IMR-90 (cell line): ENCODE measurements at regions not wholly inside any gene's neighbourhood (a gene's known extent, or its start where the extent isn't known, plus 50 kb on each side); places are given as distances from the start of the nearest gene placed in this dataset.

Experiments
- ATAC-seq: fragments of 200-7000 bp; cut with Tn5 transposase; 2 replicates; pipeline ENCODE4 v1.9.1; 2020; ENCODE audit warnings: low read depth, mild to moderate bottlenecking, moderate library complexity
- BruUV-seq: library from RNA; stranded (reverse); fragments of 400-500 nt; replicated peaks from 2 replicates; lab custom pipeline; 2021; lab: Mats Ljungman, UMichigan
- CTCF ChIA-PET: fragments of 300-600 bp; formaldehyde crosslinking; extraction: SDS; loops from one replicate; lab custom pipeline; 2021; ENCODE audit warnings: antibody characterized with exemption; lab: Yijun Ruan, JAX
- POLR2A ChIA-PET: fragments of 300-600 bp; sonication (Branson Sonifier 250); formaldehyde crosslinking; loops from one replicate; lab custom pipeline; 2022; ENCODE audit warnings: antibody characterized with exemption; ENCODE audit not compliant: unreplicated experiment; lab: Charles Lee
- DNase-seq: peaks from one replicate; pipeline ENCODE4 v3.0.0; 2013
- H2AFZ ChIP-seq: replicated peaks from 2 replicates; pipeline ENCODE3; 2013; ENCODE audit warnings: low read length, mild to moderate bottlenecking; ENCODE audit not compliant: poor library complexity
- H2AK5ac ChIP-seq: 2 replicates; pipeline ENCODE4 v1.6.1; 2013; ENCODE audit warnings: low read depth, low read length, inconsistent platforms
- H2AK9ac ChIP-seq: replicated peaks from 2 replicates; pipeline ENCODE3; 2013; ENCODE audit warnings: mild to moderate bottlenecking, low read depth, low read length, moderate library complexity; ENCODE audit not compliant: poor library complexity
- H2BK120ac ChIP-seq: 2 replicates; pipeline ENCODE4 v1.6.1; 2013; ENCODE audit warnings: low read depth, low read length, inconsistent platforms
- H2BK15ac ChIP-seq: 3 replicates; pipeline ENCODE4 v1.6.1; 2013; ENCODE audit warnings: low read depth, low read length, inconsistent platforms
- H2BK20ac ChIP-seq: 2 replicates; pipeline ENCODE4 v1.6.1; 2013; ENCODE audit warnings: low read depth, mild to moderate bottlenecking, inconsistent platforms, low read length, moderate library complexity
- H2BK5ac ChIP-seq: 2 replicates; pipeline ENCODE4 v1.6.1; 2013; ENCODE audit warnings: mild to moderate bottlenecking, low read depth, low read length, inconsistent platforms; ENCODE audit not compliant: poor library complexity, severe bottlenecking
- H3K14ac ChIP-seq: replicated peaks from 2 replicates; pipeline ENCODE4 v1.6.1; 2013; ENCODE audit warnings: low read depth, low read length, inconsistent platforms
- H3K18ac ChIP-seq: 2 replicates; pipeline ENCODE4 v1.6.1; 2013; ENCODE audit warnings: low read depth, low read length, control low read depth
- H3K23ac ChIP-seq: 2 replicates; pipeline ENCODE4 v1.6.1; 2013; ENCODE audit warnings: low read depth, low read length, inconsistent platforms
- H3K27ac ChIP-seq: 2 replicates; pipeline ENCODE4 v1.5.1; 2013; ENCODE audit warnings: mild to moderate bottlenecking, control low read depth, low read length; ENCODE audit not compliant: insufficient read depth
- H3K27me3 ChIP-seq: 2 replicates; pipeline ENCODE4 v1.6.1; 2013; ENCODE audit warnings: low read length; ENCODE audit not compliant: control insufficient read depth, insufficient read depth
- H3K36me3 ChIP-seq: 2 replicates; pipeline ENCODE4 v1.6.1; 2013; ENCODE audit warnings: low read length, mixed read lengths; ENCODE audit not compliant: control insufficient read depth, insufficient read depth
- H3K4ac ChIP-seq: 2 replicates; pipeline ENCODE4 v1.6.1; 2013; ENCODE audit warnings: low read depth, low read length, inconsistent platforms
- H3K4me1 ChIP-seq: 2 replicates; pipeline ENCODE4 v1.6.1; 2013; ENCODE audit warnings: low read length, mixed read lengths; ENCODE audit not compliant: control insufficient read depth, insufficient read depth
- H3K4me2 ChIP-seq: 2 replicates; pipeline ENCODE4 v1.6.1; 2013; ENCODE audit warnings: low read depth, mild to moderate bottlenecking, control low read depth, low read length, moderate library complexity
- H3K4me3 ChIP-seq: 2 replicates; pipeline ENCODE4 v1.5.1; 2013; ENCODE audit warnings: low read depth, mild to moderate bottlenecking, control low read depth, low read length, moderate library complexity; ENCODE audit not compliant: insufficient read depth
- H3K56ac ChIP-seq: 2 replicates; pipeline ENCODE4 v1.6.1; 2013; ENCODE audit warnings: low read length, inconsistent platforms; ENCODE audit not compliant: insufficient read depth; ENCODE audit errors: extremely low read depth
- H3K79me1 ChIP-seq, 2 experiments: 2 replicates each; pipeline ENCODE4 v1.6.1; 2013; ENCODE audit warnings: low read length in 2 of 2, inconsistent platforms in 1 of 2, low read depth in 1 of 2
- H3K9ac ChIP-seq: 2 replicates; pipeline ENCODE4 v1.6.1; 2013; ENCODE audit warnings: low read depth, low read length, control low read depth
- H3K9me1 ChIP-seq: 2 replicates; pipeline ENCODE4 v1.6.1; 2013; ENCODE audit warnings: low read length, inconsistent platforms; ENCODE audit not compliant: insufficient read depth
- H3K9me3 ChIP-seq: 2 replicates; pipeline ENCODE4 v1.6.1; 2013; ENCODE audit warnings: low read length; ENCODE audit not compliant: control insufficient read depth, insufficient read depth
- H4K20me1 ChIP-seq: 2 replicates; pipeline ENCODE4 v1.6.1; 2013; ENCODE audit warnings: low read length, inconsistent platforms; ENCODE audit not compliant: insufficient read depth
- H4K5ac ChIP-seq: 2 replicates; pipeline ENCODE4 v1.6.1; 2013; ENCODE audit warnings: mild to moderate bottlenecking, low read depth, low read length, control low read depth
- H4K8ac ChIP-seq, 2 experiments: 2 replicates each; pipeline ENCODE4 v1.6.1; 2013; ENCODE audit warnings: low read depth in 2 of 2, low read length in 2 of 2, control low read depth in 1 of 2, inconsistent platforms in 1 of 2
- H4K91ac ChIP-seq: 2 replicates; pipeline ENCODE4 v1.6.1; 2013; ENCODE audit warnings: low read depth, low read length, inconsistent platforms; ENCODE audit not compliant: insufficient read depth
- FOS ChIP-seq: fragments of 150-350 bp; IDR thresholded peaks from 2 replicates; pipeline ENCODE4 v1.6.1; 2016; ENCODE audit warnings: low read depth, low read length
- MAFK ChIP-seq: IDR thresholded peaks from 2 replicates; pipeline ENCODE4 v1.6.1; 2012; ENCODE audit warnings: low read depth, low read length, improper control_type of control experiment
- WGBS, 2 experiments: methylation state at CpG; one replicate each; pipeline versions ENCODE4 v1.1.5 to v1.1.7; 2013; ENCODE audit warnings: missing lambda C conversion rate in 2 of 2; ENCODE audit not compliant: insufficient read length in 1 of 2; ENCODE audit errors: extremely low coverage in 2 of 2; 5-methylcytosine and 5-hydroxymethylcytosine counted together
- dilution Hi-C: fragments of 300-500 bp; cut with HindIII; formaldehyde crosslinking; loops from one replicate; pipeline ENCODE4 v1.14.3; 2018; ENCODE audit warnings: low sequenced_read_pairs; ENCODE audit not compliant: unreplicated experiment
- in situ Hi-C: fragments of 300-500 bp; cut with MboI; formaldehyde crosslinking; loops from 3 replicates; pipeline ENCODE4 v1.14.3; 2019; ENCODE audit warnings: low sequenced_read_pairs, inconsistent platforms, mixed read lengths
- intact Hi-C: fragments of 100-400 bp; cut with micrococcal nuclease; formaldehyde crosslinking; loops from 2 replicates; pipeline ENCODE4 v1.10.0; 2022

GRCh38 chr11:37527545-37527944 is 929.5 kb upstream of the RAG2 start:
- H2AFZ ChIP-seq, result no peak overlapping the region
- H3K56ac ChIP-seq, result no peak overlapping the region
- no peaks in the 10 kb centered on the region for H3K4me1 ChIP-seq
- H3K4me3 ChIP-seq, result no peak overlapping the region
- intact Hi-C loops, result no loop called here
- H3K14ac ChIP-seq, result no peak overlapping the region
- ChIA-PET CTCF (no interaction called here), POLR2A (no interaction called here)
- no peak for DNase-seq
- dilution Hi-C loops, result no loop called here
- H3K23ac ChIP-seq, result no peak overlapping the region
- no peak overlapping the region for H2BK20ac ChIP-seq
- H3K27ac ChIP-seq, result no peak overlapping the region
- H2BK5ac ChIP-seq, result no peak overlapping the region
- ATAC-seq, result no peak
- H4K8ac ChIP-seq, result no peak overlapping the region
- H3K79me1 ChIP-seq, result no peaks in the 10 kb centered on the region
- peaks cover 7% of the 10 kb centered on the region for H3K9me3 ChIP-seq
- in situ Hi-C loops, result loop anchor here (10.0 kb wide), 1 partner anchor 73 kb away; no protein-coding TSS in a partner anchor
- H3K4me2 ChIP-seq, result no peak overlapping the region
- H3K36me3 ChIP-seq, result no peaks in the 10 kb centered on the region
- H4K91ac ChIP-seq, result no peak overlapping the region
- no peak overlapping the region for H4K5ac ChIP-seq
- no peaks in the 10 kb centered on the region for H3K27me3 ChIP-seq
- no peak overlapping the region for H2BK120ac ChIP-seq
- no CpG with 5 or more reads among the region's 1 CpG for WGBS, 2 experiments
- no peaks in the 10 kb centered on the region for H4K20me1 ChIP-seq
- no TSS peak for BruUV-seq
- H3K18ac ChIP-seq, result no peak overlapping the region
- no peak overlapping the region for H3K4ac ChIP-seq
- no peak overlapping the region for H2AK9ac ChIP-seq
- no peak overlapping the region for H2BK15ac ChIP-seq
- no peak overlapping the region for H3K9ac ChIP-seq
- no peak for TF ChIP-seq FOS
- TF ChIP-seq MAFK, result peak; percentile 77
- no peaks in the 10 kb centered on the region for H3K9me1 ChIP-seq
- H2AK5ac ChIP-seq, result no peak overlapping the region
